CD4-positive, alpha-beta T cell (primary cell): ENCODE measurements at regions not wholly inside any gene's neighbourhood (a gene's known extent, or its start where the extent isn't known, plus 50 kb on each side); places are given as distances from the start of the nearest gene placed in this dataset.

Experiments
- ATAC-seq: fragments of 200-7000 bp; cut with Tn5 transposase; one replicate; pipeline ENCODE4 v1.10.0; 2022; ENCODE audit warnings: mild to moderate bottlenecking; ENCODE audit not compliant: poor library complexity
- CTCF ChIA-PET: fragments of 350-600 bp; sonication (Branson Sonifier 250); formaldehyde crosslinking; loops from one replicate; lab custom pipeline; 2021; ENCODE audit warnings: antibody characterized with exemption, inconsistent platforms; lab: Charles Lee
- POLR2A ChIA-PET: fragments of 350-600 bp; sonication (Branson Sonifier 250); formaldehyde crosslinking; loops from one replicate; lab custom pipeline; 2021; ENCODE audit warnings: antibody characterized with exemption, inconsistent platforms; lab: Charles Lee
- DNase-seq, 14 experiments: peaks; one replicate each; pipeline ENCODE4 v3.0.0-alpha.2; 2013 to 2020; ENCODE audit warnings: mixed read lengths in 2 of 14
- H3K27ac ChIP-seq, 2 donors: one replicate each; pipeline versions ENCODE4 v1.5.1 to v1.7.0; 2013; ENCODE audit warnings: low read length in 2 of 2, low read depth in 1 of 2, mild to moderate bottlenecking in 1 of 2
- H3K27me3 ChIP-seq, 2 experiments: 1 replicate in 1 of 2; 2 replicates in 1 of 2; pipeline versions ENCODE4 v1.6.1 to v1.7.0; 2013; ENCODE audit warnings: low read length in 2 of 2, control low read depth in 1 of 2, mild to moderate bottlenecking in 1 of 2, moderate library complexity in 1 of 2; ENCODE audit not compliant: insufficient read depth in 2 of 2, control insufficient read depth in 1 of 2
- H3K36me3 ChIP-seq: one replicate; pipeline ENCODE4 v1.6.1; 2013; ENCODE audit warnings: low read length, control low read depth; ENCODE audit not compliant: insufficient read depth
- H3K4me1 ChIP-seq: one replicate; pipeline ENCODE4 v1.6.1; 2013; ENCODE audit warnings: low read length, control low read depth; ENCODE audit not compliant: insufficient read depth
- H3K4me3 ChIP-seq: one replicate; pipeline ENCODE4 v1.5.1; 2013; ENCODE audit warnings: mild to moderate bottlenecking, low read length, moderate library complexity
- H3K9me3 ChIP-seq, 2 experiments: 1 replicate in 1 of 2; 2 replicates in 1 of 2; pipeline versions ENCODE4 v1.6.1 to v1.7.0; 2013; ENCODE audit warnings: low read length in 2 of 2, mild to moderate bottlenecking in 2 of 2, control low read depth in 1 of 2, moderate library complexity in 1 of 2; ENCODE audit not compliant: control insufficient read depth in 1 of 2, insufficient read depth in 1 of 2
- H3K27ac Mint-ChIP-seq: one replicate; pipeline ENCODE4 v1.8.0; 2020; ENCODE audit warnings: mixed read lengths
- H3K27me3 Mint-ChIP-seq: one replicate; pipeline ENCODE4 v1.8.0; 2021; ENCODE audit warnings: mixed read lengths
- H3K36me3 Mint-ChIP-seq: one replicate; pipeline ENCODE4 v1.8.0; 2021; ENCODE audit warnings: low read depth, mixed read lengths
- H3K4me1 Mint-ChIP-seq: one replicate; pipeline ENCODE4 v1.8.0; 2021; ENCODE audit warnings: low read depth, mixed read lengths
- H3K4me3 Mint-ChIP-seq: one replicate; pipeline ENCODE4 v1.8.0; 2020; ENCODE audit warnings: mild to moderate bottlenecking, mixed read lengths
- H3K9me3 Mint-ChIP-seq: one replicate; pipeline ENCODE4 v1.8.0; 2020; ENCODE audit warnings: mixed read lengths
- CTCF ChIP-seq: fragments of 200-600 bp; IDR thresholded peaks from one replicate; pipeline ENCODE4 v1.8.0; 2022; ENCODE audit warnings: antibody characterized with exemption, mild to moderate bottlenecking
- intact Hi-C, 2 experiments: fragments of 100-400 bp; cut with DNase I in 1 of 2; cut with micrococcal nuclease in 1 of 2; formaldehyde crosslinking; loops; one replicate each; pipeline versions ENCODE4 v1.15.1 to v1.9.0; 2023 to 2025; cut with DNase I, micrococcal nuclease

- Mint-ChIP-seq H3K4me3 (no peak overlapping the region), H3K27me3 (no peaks in the 10 kb centered on the region), H3K27ac (peak overlapping the region; percentile 10), H3K4me1 (peaks cover 20% of the 10 kb centered on the region), H3K36me3 (no peaks in the 10 kb centered on the region), H3K9me3 (peaks cover 3% of the 10 kb centered on the region)
- intact Hi-C loops = no loop called here
- no peak overlapping the region for H3K27ac ChIP-seq
- H3K36me3 ChIP-seq = no peaks in the 10 kb centered on the region
- H3K4me3 ChIP-seq = no peak overlapping the region
- POLR2A ChIA-PET = interaction anchor here (1.1 kb wide), 1 partner anchor 13 kb away, joined by 3 read pairs; no protein-coding TSS in a partner anchor
- DNase-seq (no peak), ATAC-seq (no peak)
- H3K4me1 ChIP-seq = no peaks in the 10 kb centered on the region
- no peak for TF ChIP-seq CTCF
- H3K27me3 ChIP-seq = no peaks in the 10 kb centered on the region
- H3K9me3 ChIP-seq = no peaks in the 10 kb centered on the region
- CTCF ChIA-PET = no interaction called here
Measured at GRCh38 chr21:16199539-16199938, 469.8 kb downstream of the USP25 start.

DNA sequence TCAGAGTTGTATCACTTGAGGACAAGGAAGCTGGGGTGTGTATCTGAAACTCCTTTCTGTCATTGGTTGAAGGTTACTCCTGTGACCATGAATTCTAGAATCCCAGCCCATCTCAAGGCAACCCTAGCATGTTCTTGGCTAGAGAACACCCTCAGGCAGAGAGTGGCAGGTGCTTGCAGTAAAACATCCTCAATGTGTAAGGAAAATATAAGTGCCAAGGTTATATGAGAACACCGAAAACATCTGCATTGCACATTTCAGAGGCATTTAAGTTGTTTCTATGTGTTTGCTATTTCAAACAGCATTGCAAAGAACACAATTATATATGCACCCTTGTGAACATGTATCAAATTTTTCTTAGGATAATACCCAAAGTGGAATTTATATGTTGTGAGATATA is 471.9 kb downstream of the USP25 start:
- Mint-ChIP-seq H3K9me3 (peaks cover 3% of the 10 kb centered on the region), H3K4me1 (peaks cover 7% of the 10 kb centered on the region), H3K27me3 (no peaks in the 10 kb centered on the region), H3K27ac (no peak overlapping the region), H3K36me3 (no peaks in the 10 kb centered on the region), H3K4me3 (no peak overlapping the region)
- no peak for TF ChIP-seq CTCF
- Histone ChIP-seq H3K27me3 (no peaks in the 10 kb centered on the region), H3K9me3 (no peaks in the 10 kb centered on the region), H3K36me3 (no peaks in the 10 kb centered on the region), H3K27ac (no peak overlapping the region), H3K4me1 (no peaks in the 10 kb centered on the region), H3K4me3 (no peak overlapping the region)
- ChIA-PET POLR2A (interaction anchor here (0.6 kb wide), 1 partner anchor 87 kb away, joined by 3 read pairs; no protein-coding TSS in a partner anchor), CTCF (no interaction called here)
- intact Hi-C loops = no loop called here
- no peak for ATAC-seq
- no peak for DNase-seq

DNA sequence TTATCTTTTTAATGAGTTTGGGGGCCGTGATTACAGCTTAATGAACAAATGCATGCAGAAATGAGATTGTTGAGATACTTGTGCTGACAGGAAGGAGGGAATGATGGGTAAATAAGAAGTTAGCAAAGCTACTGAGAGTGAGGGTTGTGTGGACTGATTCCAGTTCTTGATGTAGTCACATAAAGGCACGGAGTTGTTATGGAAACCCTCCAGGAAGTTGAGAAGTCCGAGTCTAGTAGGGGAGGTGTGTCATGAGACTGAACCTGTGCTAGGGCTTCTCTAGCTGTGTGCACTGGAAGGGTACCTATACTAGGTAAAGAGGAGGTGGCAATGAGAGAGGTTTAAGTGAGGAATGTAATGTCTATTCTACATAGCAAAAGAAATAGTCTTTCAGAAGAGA is 475.7 kb downstream of the USP25 start:
- DNase-seq (no peak), ATAC-seq (no peak)
- Histone ChIP-seq H3K9me3 (no peaks in the 10 kb centered on the region), H3K4me3 (no peak overlapping the region), H3K36me3 (no peaks in the 10 kb centered on the region), H3K27me3 (no peaks in the 10 kb centered on the region), H3K4me1 (no peaks in the 10 kb centered on the region), H3K27ac (no peak overlapping the region)
- no peaks in the 10 kb centered on the region for H3K4me1 Mint-ChIP-seq
- CTCF ChIA-PET = no interaction called here
- no peak overlapping the region for H3K4me3 Mint-ChIP-seq
- intact Hi-C loops = no loop called here
- POLR2A ChIA-PET = no interaction called here
- TF ChIP-seq CTCF = no peak
- H3K36me3 Mint-ChIP-seq = no peaks in the 10 kb centered on the region
- no peaks in the 10 kb centered on the region for H3K27me3 Mint-ChIP-seq
- H3K27ac Mint-ChIP-seq = no peak overlapping the region
- peaks cover 3% of the 10 kb centered on the region for H3K9me3 Mint-ChIP-seq
